HCT116 (cell line): ENCODE measurements at regions not wholly inside any gene's neighbourhood (a gene's known extent, or its start where the extent isn't known, plus 50 kb on each side); places are given as distances from the start of the nearest gene placed in this dataset.

Experiments used
- ATAC-seq: fragments of 200-7000 bp; cut with Tn5 transposase; 2 replicates; pipeline ENCODE4 v1.9.1; 2020; ENCODE audit warnings: mild to moderate bottlenecking, moderate library complexity
- BruUV-seq: library from RNA; stranded (reverse); fragments of 400-500 nt; replicated peaks from 2 replicates; lab custom pipeline; 2021; lab: Mats Ljungman, UMichigan
- CTCF ChIA-PET: fragments of 300-600 bp; sonication (Branson Sonifier 250); formaldehyde crosslinking; loops from one replicate; lab custom pipeline; 2021; ENCODE audit warnings: antibody characterized with exemption; lab: Charles Lee
- POLR2A ChIA-PET: fragments of 300-600, 350-600 bp; sonication (Branson Sonifier 250); formaldehyde crosslinking; loops from one replicate; lab custom pipeline; 2021; ENCODE audit warnings: antibody characterized with exemption; lab: Charles Lee
- RAD21 ChIA-PET, 2 experiments: fragments of 300-600 bp; sonication (Branson Sonifier 250); formaldehyde crosslinking; loops; one replicate each; lab custom pipeline; 2023; ENCODE audit warnings: low total read pairs in 2 of 2; ENCODE audit not compliant: uncharacterized antibody in 2 of 2, unreplicated experiment in 2 of 2, low non-redundant PET in 1 of 2; lab: Charles Lee
- DNase-seq: peaks from one replicate; pipeline ENCODE4 v3.0.0-alpha.2; 2010; ENCODE audit warnings: low read depth, low spot score
- H2AFZ ChIP-seq: fragments of 200-600 bp; shearing (Covaris generic), sonication (generic); 2 replicates; pipeline ENCODE4 v1.6.1; 2017; ENCODE audit warnings: low read depth, mixed run types, mixed read lengths, antibody characterized with exemption, low read length; ENCODE audit not compliant: poor library complexity, severe bottlenecking
- H3K27ac ChIP-seq: 2 replicates; pipeline ENCODE4 v1.5.1; 2012; ENCODE audit warnings: low read depth, low read length
- H3K27me3 ChIP-seq: fragments of 200-600 bp; sonication (generic); 2 replicates; pipeline ENCODE4 v1.6.1; 2016; ENCODE audit warnings: mixed run types, low read length, mixed read lengths; ENCODE audit not compliant: insufficient read depth
- H3K36me3 ChIP-seq, 2 experiments: fragments of 200-500 bp in 1 of 2; fragments of 200-600 bp in 1 of 2; sonication (Bioruptor generic) in 1 of 2; sonication (generic) in 1 of 2; 2 replicates each; pipeline versions ENCODE4 v1.5.1 to v1.6.1; 2014 to 2016; ENCODE audit warnings: low read length in 2 of 2, inconsistent platforms in 1 of 2, mixed read lengths in 1 of 2, mixed run types in 1 of 2; ENCODE audit not compliant: insufficient read depth in 2 of 2, control insufficient read depth in 1 of 2
- H3K4me1 ChIP-seq, 2 experiments: fragments of 200-600 bp in 1 of 2; sonication (generic) in 1 of 2; 2 replicates each; pipeline versions ENCODE4 v1.5.1 to v1.6.1; 2012 to 2017; ENCODE audit warnings: low read length in 2 of 2, inconsistent platforms in 1 of 2, mild to moderate bottlenecking in 1 of 2, mixed read lengths in 1 of 2, mixed run types in 1 of 2, moderate library complexity in 1 of 2; ENCODE audit not compliant: insufficient read depth in 2 of 2, control insufficient read depth in 1 of 2
- H3K4me2 ChIP-seq: fragments of 200-600 bp; sonication (generic); 2 replicates; pipeline ENCODE4 v1.6.1; 2017; ENCODE audit warnings: mixed run types, low read length, mixed read lengths
- H3K4me3 ChIP-seq, 2 experiments: fragments of 200-600 bp in 1 of 2; sonication (generic) in 1 of 2; replicated peaks in 1 of 2; 2 replicates each; pipeline ENCODE4 v1.5.1; 2011 to 2016; ENCODE audit warnings: low read length in 2 of 2, control low read depth in 1 of 2, low read depth in 1 of 2, mild to moderate bottlenecking in 1 of 2, mixed read lengths in 1 of 2, mixed run types in 1 of 2
- H3K79me2 ChIP-seq: fragments of 200-600 bp; sonication (generic); 2 replicates; pipeline ENCODE4 v1.6.1; 2017; ENCODE audit warnings: mild to moderate bottlenecking, mixed run types, low read length, moderate library complexity, mixed read lengths; ENCODE audit not compliant: insufficient read depth
- H3K9ac ChIP-seq: fragments of 200-600 bp; sonication (generic); 2 replicates; pipeline ENCODE4 v1.6.1; 2016; ENCODE audit warnings: low read length, mixed read lengths
- H3K9me2 ChIP-seq: fragments of 200-600 bp; sonication (generic), shearing (Covaris generic); 2 replicates; pipeline ENCODE4 v1.6.1; 2017; ENCODE audit warnings: mixed run types, mild to moderate bottlenecking, moderate library complexity; ENCODE audit not compliant: insufficient read depth
- H3K9me3 ChIP-seq, 2 experiments: fragments of 200-500 bp in 1 of 2; fragments of 200-600 bp in 1 of 2; sonication (Bioruptor generic) in 1 of 2; sonication (generic) in 1 of 2; 2 replicates each; pipeline ENCODE4 v1.6.1; 2014 to 2017; ENCODE audit warnings: low read length in 2 of 2, mixed read lengths in 2 of 2, inconsistent platforms in 1 of 2, low read depth in 1 of 2, mild to moderate bottlenecking in 1 of 2, mixed run types in 1 of 2, moderate library complexity in 1 of 2; ENCODE audit not compliant: control insufficient read depth in 1 of 2, insufficient read depth in 1 of 2
- H4K20me1 ChIP-seq: fragments of 200-600 bp; sonication (generic), shearing (Covaris generic); 2 replicates; pipeline ENCODE4 v1.6.1; 2017; ENCODE audit warnings: mixed run types, mild to moderate bottlenecking, moderate library complexity; ENCODE audit not compliant: insufficient read depth
- CBX3 ChIP-seq: IDR thresholded peaks from 2 replicates; pipeline ENCODE4 v1.6.1; 2012; ENCODE audit warnings: low read depth
- CEBPB ChIP-seq: IDR thresholded peaks from 2 replicates; pipeline ENCODE4 v1.6.1; 2012; ENCODE audit warnings: low read depth
- EGR1 ChIP-seq: IDR thresholded peaks from 2 replicates; pipeline ENCODE4 v1.6.1; 2012; ENCODE audit warnings: low read depth
- POLR2A ChIP-seq: IDR thresholded peaks from 2 replicates; pipeline ENCODE4 v1.7.0; 2011; ENCODE audit warnings: borderline replicate concordance; ENCODE audit not compliant: insufficient read depth, insufficient read length; ENCODE audit errors: extremely low read depth
- RAD21 ChIP-seq: IDR thresholded peaks from 2 replicates; pipeline ENCODE4 v1.6.1; 2012; ENCODE audit warnings: low read depth, mild to moderate bottlenecking
- SIN3A ChIP-seq: IDR thresholded peaks from 2 replicates; pipeline ENCODE4 v1.6.1; 2012; ENCODE audit warnings: low read depth
- SP1 ChIP-seq: IDR thresholded peaks from 2 replicates; pipeline ENCODE4 v1.6.1; 2012; ENCODE audit warnings: low read depth
- TCF7L2 ChIP-seq: IDR thresholded peaks from 2 replicates; pipeline ENCODE4 v1.7.0; 2011; ENCODE audit warnings: borderline replicate concordance, inconsistent platforms; ENCODE audit not compliant: insufficient read depth, insufficient read length; ENCODE audit errors: extremely low read depth
- intact Hi-C: fragments of 100-400 bp; cut with micrococcal nuclease; formaldehyde crosslinking; loops from 2 replicates; pipeline ENCODE4 v1.10.0; 2022

- no peaks in the 10 kb centered on the region for H3K79me2 ChIP-seq
- ATAC-seq = no peak
- no peak overlapping the region for H3K4me3 ChIP-seq
- no peak overlapping the region for H2AFZ ChIP-seq
- no peaks in the 10 kb centered on the region for H3K9me3 ChIP-seq
- no peaks in the 10 kb centered on the region for H3K27me3 ChIP-seq
- no peak for DNase-seq
- POLR2A ChIA-PET = no interaction called here
- no peak overlapping the region for H3K9ac ChIP-seq
- intact Hi-C loops = loop anchor here (10.0 kb wide), 1 partner anchor 57 kb away; no protein-coding TSS in a partner anchor
- CTCF ChIA-PET = no interaction called here
- TF ChIP-seq TCF7L2 (no peak), CEBPB (no peak), SP1 (no peak), POLR2A (no peak), EGR1 (no peak), CBX3 (no peak), SIN3A (no peak), RAD21 (no peak)
- RAD21 ChIA-PET = no interaction called here
- no peaks in the 10 kb centered on the region; a peak in 1 of 4 replicates for H3K4me1 ChIP-seq
- no peak overlapping the region for H3K27ac ChIP-seq
- BruUV-seq = no TSS peak
- H3K4me2 ChIP-seq = no peak overlapping the region
- H3K36me3 ChIP-seq = no peaks in the 10 kb centered on the region
- no peaks in the 10 kb centered on the region for H3K9me2 ChIP-seq
- H4K20me1 ChIP-seq = no peaks in the 10 kb centered on the region
Measured at GRCh38 chr16:24677388-24677787, 52.1 kb upstream of the TNRC6A start.
